ENCODE measurements at regions not wholly inside any gene's neighbourhood (a gene's known extent, or its start where the extent isn't known, plus 50 kb on each side); places are given as distances from the start of the nearest gene placed in this dataset.

DNA sequence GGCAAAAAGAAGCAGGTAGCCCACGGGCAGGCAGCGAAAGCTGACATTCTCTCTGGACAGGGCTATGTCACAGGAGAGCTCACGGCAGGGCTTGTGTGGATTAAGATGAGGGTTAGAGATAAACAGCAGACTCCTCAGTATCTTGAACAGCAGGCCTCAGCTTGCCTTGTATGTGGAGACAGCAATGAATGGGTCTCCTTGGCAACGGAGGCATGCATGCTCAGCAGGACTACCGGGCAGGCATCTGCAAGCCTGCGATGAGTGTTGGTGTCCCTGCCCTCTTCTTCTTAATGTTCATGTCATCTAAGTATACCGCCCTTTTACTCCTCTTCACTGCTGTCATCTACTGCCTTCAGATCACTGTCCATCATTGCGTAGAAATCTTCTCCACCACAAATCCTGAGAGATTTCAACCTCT is 81.9 kb upstream of the C1GALT1 start:
- TF ChIP-seq, protein P1, sequence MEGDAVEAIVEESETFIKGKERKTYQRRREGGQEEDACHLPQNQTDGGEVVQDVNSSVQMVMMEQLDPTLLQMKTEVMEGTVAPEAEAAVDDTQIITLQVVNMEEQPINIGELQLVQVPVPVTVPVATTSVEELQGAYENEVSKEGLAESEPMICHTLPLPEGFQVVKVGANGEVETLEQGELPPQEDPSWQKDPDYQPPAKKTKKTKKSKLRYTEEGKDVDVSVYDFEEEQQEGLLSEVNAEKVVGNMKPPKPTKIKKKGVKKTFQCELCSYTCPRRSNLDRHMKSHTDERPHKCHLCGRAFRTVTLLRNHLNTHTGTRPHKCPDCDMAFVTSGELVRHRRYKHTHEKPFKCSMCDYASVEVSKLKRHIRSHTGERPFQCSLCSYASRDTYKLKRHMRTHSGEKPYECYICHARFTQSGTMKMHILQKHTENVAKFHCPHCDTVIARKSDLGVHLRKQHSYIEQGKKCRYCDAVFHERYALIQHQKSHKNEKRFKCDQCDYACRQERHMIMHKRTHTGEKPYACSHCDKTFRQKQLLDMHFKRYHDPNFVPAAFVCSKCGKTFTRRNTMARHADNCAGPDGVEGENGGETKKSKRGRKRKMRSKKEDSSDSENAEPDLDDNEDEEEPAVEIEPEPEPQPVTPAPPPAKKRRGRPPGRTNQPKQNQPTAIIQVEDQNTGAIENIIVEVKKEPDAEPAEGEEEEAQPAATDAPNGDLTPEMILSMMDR (conservative IDR thresholded peaks at IDR 0.05), result no peak
- TF ChIP-seq ZFX (IDR thresholded peaks at IDR 0.05), result no peak
